CD14-positive monocyte (primary cell): ENCODE measurements at regions not wholly inside any gene's neighbourhood (a gene's known extent, or its start where the extent isn't known, plus 50 kb on each side); places are given as distances from the start of the nearest gene placed in this dataset.

Experiments used
- DNase-seq, 3 donors: peaks; one replicate each; pipeline ENCODE4 v3.0.0-alpha.2; 2011 to 2022
- H2AFZ ChIP-seq: 2 replicates; pipeline ENCODE4 v1.6.0; 2012; ENCODE audit warnings: mild to moderate bottlenecking, low read depth, low read length, inconsistent platforms; ENCODE audit not compliant: insufficient read depth, poor library complexity, severe bottlenecking
- H3K27ac ChIP-seq, 2 donors: 1 replicate in 1 of 2; 2 replicates in 1 of 2; pipeline ENCODE4 v1.5.1; 2012 to 2013; ENCODE audit warnings: low read length in 2 of 2, control low read depth in 1 of 2, inconsistent platforms in 1 of 2, low read depth in 1 of 2, mild to moderate bottlenecking in 1 of 2
- H3K27me3 ChIP-seq, 2 donors: one replicate each; pipeline versions ENCODE4 v1.6.0 to v1.6.1; 2011 to 2013; ENCODE audit warnings: low read length in 2 of 2; ENCODE audit not compliant: control insufficient read depth in 2 of 2, insufficient read depth in 2 of 2
- H3K36me3 ChIP-seq, 2 donors: replicated peaks in 1 of 2; 1 replicate in 1 of 2; 2 replicates in 1 of 2; pipeline versions ENCODE4 v1.5.1 to v1.6.1; 2012 to 2013; ENCODE audit warnings: low read length in 2 of 2, control low read depth in 1 of 2, inconsistent platforms in 1 of 2, mild to moderate bottlenecking in 1 of 2; ENCODE audit not compliant: insufficient read depth in 2 of 2, control insufficient read depth in 1 of 2
- H3K4me1 ChIP-seq, 2 donors: 1 replicate in 1 of 2; 2 replicates in 1 of 2; pipeline versions ENCODE4 v1.5.1 to v1.6.1; 2012 to 2013; ENCODE audit warnings: low read length in 2 of 2, control low read depth in 1 of 2, inconsistent platforms in 1 of 2, mild to moderate bottlenecking in 1 of 2, moderate library complexity in 1 of 2; ENCODE audit not compliant: insufficient read depth in 2 of 2, control insufficient read depth in 1 of 2
- H3K4me2 ChIP-seq: replicated peaks from 2 replicates; pipeline ENCODE3; 2012; ENCODE audit warnings: low read length, moderate library complexity, mild to moderate bottlenecking; ENCODE audit not compliant: poor library complexity, severe bottlenecking; ENCODE audit errors: extremely low read depth
- H3K4me3 ChIP-seq, 3 experiments: fragments of 200-600 bp in 1 of 3; sonication (generic) in 1 of 3; replicated peaks in 1 of 3; 1 replicate in 2 of 3; 2 replicates in 1 of 3; pipeline ENCODE4 v1.5.1; 2011 to 2013; ENCODE audit warnings: low read length in 3 of 3, mild to moderate bottlenecking in 3 of 3, control low read depth in 2 of 3, low read depth in 2 of 3, inconsistent platforms in 1 of 3, moderate library complexity in 1 of 3
- H3K79me2 ChIP-seq: 2 replicates; pipeline ENCODE4 v1.6.0; 2012; ENCODE audit warnings: mild to moderate bottlenecking, control low read depth, inconsistent platforms, low read length, moderate library complexity; ENCODE audit not compliant: insufficient read depth
- H3K9ac ChIP-seq: 2 replicates; pipeline ENCODE4 v1.6.0; 2017; ENCODE audit warnings: low read length, mild to moderate bottlenecking; ENCODE audit not compliant: insufficient read depth, poor library complexity, severe bottlenecking
- H3K9me3 ChIP-seq, 2 donors: replicated peaks in 1 of 2; 1 replicate in 1 of 2; 2 replicates in 1 of 2; pipeline versions ENCODE4 v1.5.1 to v1.6.1; 2012 to 2013; ENCODE audit warnings: low read length in 2 of 2, control low read depth in 1 of 2; ENCODE audit not compliant: control insufficient read depth in 1 of 2, insufficient read depth in 1 of 2
- H4K20me1 ChIP-seq: 2 replicates; pipeline ENCODE4 v1.6.0; 2012; ENCODE audit warnings: mild to moderate bottlenecking, low read length, control low read depth, moderate library complexity; ENCODE audit not compliant: insufficient read depth
- H3K27ac Mint-ChIP-seq, 7 donors: one replicate each; pipeline ENCODE4 v1.8.0; 2020; ENCODE audit warnings: mild to moderate bottlenecking in 7 of 7, mixed read lengths in 7 of 7, moderate library complexity in 6 of 7, inconsistent platforms in 2 of 7
- H3K27me3 Mint-ChIP-seq, 3 donors: one replicate each; pipeline ENCODE4 v1.8.0; 2021 to 2022; ENCODE audit warnings: low read depth in 3 of 3, mild to moderate bottlenecking in 3 of 3, mixed read lengths in 3 of 3, moderate library complexity in 3 of 3, inconsistent platforms in 1 of 3
- H3K36me3 Mint-ChIP-seq, 2 donors: one replicate each; pipeline ENCODE4 v1.8.0; 2020; ENCODE audit warnings: mixed read lengths in 2 of 2, inconsistent platforms in 1 of 2, mild to moderate bottlenecking in 1 of 2
- H3K4me1 Mint-ChIP-seq: one replicate; pipeline ENCODE4 v1.8.0; 2020; ENCODE audit warnings: mild to moderate bottlenecking, mixed read lengths
- H3K4me3 Mint-ChIP-seq, 2 donors: one replicate each; pipeline ENCODE4 v1.8.0; 2020; ENCODE audit warnings: mild to moderate bottlenecking in 2 of 2, mixed read lengths in 2 of 2, moderate library complexity in 1 of 2
- H3K9me3 Mint-ChIP-seq, 7 donors: one replicate each; pipeline ENCODE4 v1.8.0; 2020 to 2022; ENCODE audit warnings: mixed read lengths in 7 of 7, mild to moderate bottlenecking in 6 of 7, moderate library complexity in 6 of 7, inconsistent platforms in 2 of 7
- WGBS: methylation state at CpG from one replicate; pipeline ENCODE4 v1.1.5; 2013; ENCODE audit warnings: missing lambda C conversion rate; ENCODE audit not compliant: insufficient coverage; 5-methylcytosine and 5-hydroxymethylcytosine counted together
- intact Hi-C, 2 donors: fragments of 100-400 bp; cut with micrococcal nuclease; formaldehyde crosslinking; loops; one replicate each; pipeline versions ENCODE4 v1.15.0 to v1.15.1; 2023
- TF ChIP-seq, protein P1 (sequence below): fragments of 200-600 bp; IDR thresholded peaks from one replicate; pipeline ENCODE4 v1.8.0; 2022; ENCODE audit warnings: antibody characterized with exemption, mild to moderate bottlenecking

DNA sequence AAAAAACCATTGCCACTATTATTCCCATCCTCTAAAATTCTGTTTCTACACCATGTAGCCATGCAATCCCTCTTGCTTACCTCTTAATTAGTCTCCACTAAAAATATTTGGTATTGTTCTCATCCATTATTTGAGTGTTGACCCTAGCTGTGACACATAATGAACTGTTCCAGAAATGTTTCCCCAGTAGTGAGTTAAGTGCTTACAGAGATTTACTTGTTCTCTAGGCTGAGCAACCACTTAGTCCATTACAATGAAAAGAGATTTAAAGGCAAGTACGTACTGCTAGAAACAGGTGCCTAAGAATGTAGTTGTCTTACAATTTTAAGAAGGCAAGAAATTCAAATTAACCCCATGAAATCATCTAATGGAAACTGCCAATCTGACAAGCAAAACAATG lies 112.7 kb upstream of the PTPN13 start:
- TF ChIP-seq, protein P1, sequence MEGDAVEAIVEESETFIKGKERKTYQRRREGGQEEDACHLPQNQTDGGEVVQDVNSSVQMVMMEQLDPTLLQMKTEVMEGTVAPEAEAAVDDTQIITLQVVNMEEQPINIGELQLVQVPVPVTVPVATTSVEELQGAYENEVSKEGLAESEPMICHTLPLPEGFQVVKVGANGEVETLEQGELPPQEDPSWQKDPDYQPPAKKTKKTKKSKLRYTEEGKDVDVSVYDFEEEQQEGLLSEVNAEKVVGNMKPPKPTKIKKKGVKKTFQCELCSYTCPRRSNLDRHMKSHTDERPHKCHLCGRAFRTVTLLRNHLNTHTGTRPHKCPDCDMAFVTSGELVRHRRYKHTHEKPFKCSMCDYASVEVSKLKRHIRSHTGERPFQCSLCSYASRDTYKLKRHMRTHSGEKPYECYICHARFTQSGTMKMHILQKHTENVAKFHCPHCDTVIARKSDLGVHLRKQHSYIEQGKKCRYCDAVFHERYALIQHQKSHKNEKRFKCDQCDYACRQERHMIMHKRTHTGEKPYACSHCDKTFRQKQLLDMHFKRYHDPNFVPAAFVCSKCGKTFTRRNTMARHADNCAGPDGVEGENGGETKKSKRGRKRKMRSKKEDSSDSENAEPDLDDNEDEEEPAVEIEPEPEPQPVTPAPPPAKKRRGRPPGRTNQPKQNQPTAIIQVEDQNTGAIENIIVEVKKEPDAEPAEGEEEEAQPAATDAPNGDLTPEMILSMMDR: no peak
- Mint-ChIP-seq H3K4me1 (peaks cover 9% of the 10 kb centered on the region), H3K27me3 (no peaks in the 10 kb centered on the region), H3K27ac (no peak overlapping the region), H3K9me3 (no peaks in the 10 kb centered on the region), H3K4me3 (no peak overlapping the region), H3K36me3 (no peaks in the 10 kb centered on the region)
- no CpG with 5 or more reads among the region's 1 CpG for WGBS
- Histone ChIP-seq H3K4me2 (no peak overlapping the region), H3K9me3 (no peaks in the 10 kb centered on the region), H3K4me3 (no peak overlapping the region), H3K36me3 (no peaks in the 10 kb centered on the region), H3K4me1 (no peaks in the 10 kb centered on the region), H2AFZ (no peak overlapping the region), H3K79me2 (no peaks in the 10 kb centered on the region), H4K20me1 (no peaks in the 10 kb centered on the region), H3K9ac (no peak overlapping the region), H3K27me3 (no peaks in the 10 kb centered on the region), H3K27ac (no peak overlapping the region)
- intact Hi-C loops: no loop called here
- DNase-seq: no peak

DNA sequence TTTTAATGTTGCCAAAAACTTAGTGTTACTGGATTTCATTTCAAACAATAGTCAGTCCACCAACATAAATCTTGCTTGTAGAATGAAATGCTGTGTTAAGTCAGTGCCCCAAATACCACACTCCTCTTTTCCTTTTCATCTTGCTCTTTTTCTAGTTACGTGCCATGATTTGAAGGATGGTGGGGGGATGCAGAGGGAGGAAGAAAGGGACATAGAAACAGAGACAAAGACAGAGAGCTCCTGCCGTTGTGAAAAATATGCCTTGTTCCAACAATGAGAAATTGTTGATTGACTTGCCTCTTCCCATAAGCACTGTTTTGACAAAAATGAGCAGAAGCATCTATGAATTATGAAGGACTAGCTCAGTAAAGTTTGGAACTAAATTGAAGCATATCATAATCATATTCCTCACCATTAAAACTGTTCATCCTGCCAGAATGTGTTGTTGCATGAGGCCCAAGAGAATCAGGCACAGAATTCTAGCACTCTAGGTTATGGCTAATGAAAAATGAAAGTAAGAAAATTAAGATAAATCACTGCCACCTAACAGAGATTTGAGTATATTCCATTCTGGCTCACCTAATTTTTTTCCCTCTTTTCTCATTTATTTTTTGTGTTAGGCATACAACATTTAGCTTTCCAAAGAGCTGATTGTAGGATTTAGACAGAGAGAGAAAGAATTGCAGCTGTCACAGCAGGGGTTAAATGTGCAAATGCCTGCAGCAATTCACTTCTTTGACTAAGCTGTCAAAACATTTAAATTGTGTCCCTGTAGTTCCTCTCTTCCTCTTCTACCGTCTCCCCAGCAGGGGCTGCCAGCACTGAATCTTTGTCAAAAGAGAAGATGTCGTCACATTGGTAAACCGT lies 111.6 kb upstream of the PTPN13 start:
- no peaks in the 10 kb centered on the region for H3K36me3 ChIP-seq
- Mint-ChIP-seq H3K4me3 (peak overlapping the region in 1 of 2 donors; percentile 69), H3K27me3 (no peaks in the 10 kb centered on the region), H3K4me1 (peaks cover 9% of the 10 kb centered on the region), H3K36me3 (no peaks in the 10 kb centered on the region), H3K27ac (peak overlapping the region in 1 of 7 donors; percentile 34), H3K9me3 (no peaks in the 10 kb centered on the region)
- intact Hi-C loops: no loop called here
- H2AFZ ChIP-seq: no peak overlapping the region
- H3K9ac ChIP-seq: no peak overlapping the region
- no peaks in the 10 kb centered on the region for H3K4me1 ChIP-seq
- H3K4me2 ChIP-seq: peak overlapping the region; percentile 12
- no peaks in the 10 kb centered on the region for H3K27me3 ChIP-seq
- H3K27ac ChIP-seq: no peak overlapping the region
- no peak overlapping the region for H3K4me3 ChIP-seq
- DNase-seq: peak in 1 of 3 donors; percentile 8
- H3K79me2 ChIP-seq: no peaks in the 10 kb centered on the region
- no CpG with 5 or more reads among the region's 5 CpGs for WGBS
- H4K20me1 ChIP-seq: no peaks in the 10 kb centered on the region
- TF ChIP-seq, protein P1: no peak
- H3K9me3 ChIP-seq: no peaks in the 10 kb centered on the region
